Activated CD4-positive, alpha-beta T cell treated with anti-CD3 and anti-CD28 coated beads, Interleukin-2, amount 50 U/mL, for 4 hours (primary cell): ENCODE measurements at regions not wholly inside any gene's neighbourhood (a gene's known extent, or its start where the extent isn't known, plus 50 kb on each side); places are given as distances from the start of the nearest gene placed in this dataset.
"Not testable (repeated sequence)": the region's sequence is repeated elsewhere in the genome, so short reads cannot be mapped to it uniquely, and the experiment has no call there.

Source experiments
- DNase-seq, 2 experiments: peaks; one replicate each; pipeline ENCODE4 v3.0.0-alpha.2; 2020

- no peak for DNase-seq
These were observed 81.8 kb upstream of the AGAP1 start for GRCh38 chr2:235411905-235412485.

DNA sequence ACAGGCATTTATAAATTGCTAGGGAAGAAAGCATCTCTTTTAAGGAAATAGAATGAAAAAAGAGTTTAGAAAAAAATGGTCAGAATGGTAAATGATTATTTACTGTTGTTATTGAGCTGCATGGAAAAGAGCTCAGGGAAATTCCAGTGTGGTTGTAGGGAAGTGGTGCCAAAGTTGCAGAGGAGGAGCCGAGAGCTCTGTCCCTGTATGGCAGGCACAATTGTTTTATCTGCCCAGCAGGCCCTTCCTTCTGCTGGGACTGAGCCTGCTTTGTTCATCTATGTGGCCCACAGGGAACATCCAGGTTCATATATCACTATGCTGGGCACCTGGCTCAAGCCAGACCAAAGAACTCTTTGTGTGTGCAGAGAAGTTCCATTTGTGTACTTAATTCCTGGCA is 80.8 kb upstream of the AGAP1 start:
- DNase-seq = no peak

GRCh38 chr2:235414422-235414821 is 79.4 kb upstream of the AGAP1 start:
- no peak for DNase-seq

DNA sequence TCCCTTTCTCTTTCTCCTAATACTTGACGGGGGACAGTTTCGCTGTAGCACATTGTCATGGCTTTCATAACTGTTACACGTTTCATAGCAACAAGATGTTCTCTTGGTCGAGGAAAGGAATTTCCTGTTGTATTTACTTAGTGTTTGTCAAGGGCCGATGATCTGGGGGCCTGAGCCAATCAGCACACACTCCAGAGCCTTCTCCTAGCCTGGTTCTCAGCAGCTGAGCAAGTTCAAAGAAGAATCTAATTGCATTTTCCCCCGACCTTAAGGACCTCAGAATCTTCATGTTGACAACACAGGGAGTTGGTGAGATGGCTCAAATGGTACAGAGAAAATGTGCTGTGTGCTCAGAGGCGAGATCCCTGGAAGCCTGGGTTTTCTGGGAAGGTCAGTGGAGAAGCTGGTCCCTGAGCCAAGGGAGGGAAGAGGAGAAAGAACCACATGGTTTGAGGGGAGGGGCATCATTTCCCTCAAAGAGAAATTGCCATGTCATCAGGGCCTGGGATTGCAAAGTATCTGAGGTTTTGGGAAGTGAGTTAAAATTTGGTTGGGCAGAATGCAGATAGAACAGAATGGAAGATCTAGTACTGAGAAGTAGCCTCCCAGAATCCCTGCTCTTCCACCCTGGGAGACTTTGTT is 76.9 kb upstream of the AGAP1 start:
- no peak for DNase-seq

DNA sequence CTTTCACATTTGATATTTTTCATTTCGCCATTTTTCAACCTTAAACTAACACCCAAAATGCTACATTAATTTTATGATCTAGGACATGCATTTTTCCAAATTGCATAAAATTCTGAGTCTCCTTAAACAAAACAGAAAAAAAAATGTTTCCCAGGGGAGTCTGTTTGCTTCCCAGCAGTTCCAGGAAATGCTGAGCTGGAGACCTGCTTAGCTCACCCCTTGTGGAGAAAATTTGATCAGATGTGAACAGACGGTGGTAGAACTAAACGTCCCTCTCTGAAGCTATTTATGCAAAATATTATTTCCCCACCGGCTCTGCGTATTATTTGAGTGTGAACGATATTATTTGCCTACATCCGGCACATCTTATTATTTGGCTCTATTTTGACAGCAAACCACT is 74.9 kb upstream of the AGAP1 start:
- DNase-seq = no peak

DNA sequence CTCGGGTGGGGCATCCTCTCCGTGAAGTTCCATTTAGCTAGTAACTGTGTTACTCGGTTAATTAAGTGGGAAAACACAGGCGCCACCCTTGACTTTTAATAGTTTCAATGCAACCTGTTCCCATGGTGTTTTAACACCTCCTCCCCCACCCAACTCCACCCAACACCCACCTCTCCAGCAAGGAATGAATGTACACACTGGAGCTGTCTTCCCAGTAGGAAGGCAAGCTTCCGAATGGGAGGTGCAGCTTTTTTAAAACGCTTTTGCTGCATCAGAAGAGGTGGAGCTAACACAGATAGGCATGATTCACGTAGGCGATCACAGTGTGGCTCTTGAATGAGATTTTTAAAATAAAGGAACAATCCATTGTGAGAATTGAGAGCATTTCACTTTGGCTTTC is 73.8 kb upstream of the AGAP1 start:
- no peak for DNase-seq

GRCh38 chr2:235421618-235422017 is 72.2 kb upstream of the AGAP1 start:
- DNase-seq = no peak

DNA sequence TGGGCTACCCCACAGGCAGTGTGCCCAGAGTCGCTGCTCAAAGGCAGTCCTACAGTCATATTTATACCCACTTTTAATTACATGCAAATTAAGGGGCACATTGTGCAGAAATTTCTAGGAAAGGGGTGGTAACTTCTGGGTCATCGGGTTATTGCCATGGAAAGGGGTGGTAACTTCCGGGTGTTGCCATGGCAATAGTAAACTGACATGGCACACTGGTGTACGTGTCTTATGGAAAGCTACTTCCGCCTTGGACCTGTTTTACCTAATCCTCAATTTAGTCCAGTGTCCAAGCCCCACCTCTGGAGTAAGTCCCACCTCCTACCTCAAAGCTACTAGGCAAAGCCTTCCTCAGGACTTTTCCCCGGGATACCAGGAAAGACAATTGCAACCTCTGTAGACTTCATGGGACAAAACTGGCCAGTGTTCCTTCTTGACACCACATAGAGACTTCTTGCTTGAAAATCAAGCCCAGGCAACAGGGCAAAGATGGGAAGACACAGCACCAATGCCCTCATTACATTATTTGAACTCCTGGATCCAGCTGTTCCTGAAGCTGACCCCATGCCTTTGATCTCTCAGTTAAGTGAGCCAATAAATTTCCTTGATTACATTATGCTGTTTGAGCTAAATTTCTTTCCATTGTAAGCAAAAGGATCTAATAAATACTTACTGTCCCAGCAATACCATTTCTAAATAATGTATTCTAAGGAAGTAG is 63.3 kb upstream of the AGAP1 start:
- no peak for DNase-seq

DNA sequence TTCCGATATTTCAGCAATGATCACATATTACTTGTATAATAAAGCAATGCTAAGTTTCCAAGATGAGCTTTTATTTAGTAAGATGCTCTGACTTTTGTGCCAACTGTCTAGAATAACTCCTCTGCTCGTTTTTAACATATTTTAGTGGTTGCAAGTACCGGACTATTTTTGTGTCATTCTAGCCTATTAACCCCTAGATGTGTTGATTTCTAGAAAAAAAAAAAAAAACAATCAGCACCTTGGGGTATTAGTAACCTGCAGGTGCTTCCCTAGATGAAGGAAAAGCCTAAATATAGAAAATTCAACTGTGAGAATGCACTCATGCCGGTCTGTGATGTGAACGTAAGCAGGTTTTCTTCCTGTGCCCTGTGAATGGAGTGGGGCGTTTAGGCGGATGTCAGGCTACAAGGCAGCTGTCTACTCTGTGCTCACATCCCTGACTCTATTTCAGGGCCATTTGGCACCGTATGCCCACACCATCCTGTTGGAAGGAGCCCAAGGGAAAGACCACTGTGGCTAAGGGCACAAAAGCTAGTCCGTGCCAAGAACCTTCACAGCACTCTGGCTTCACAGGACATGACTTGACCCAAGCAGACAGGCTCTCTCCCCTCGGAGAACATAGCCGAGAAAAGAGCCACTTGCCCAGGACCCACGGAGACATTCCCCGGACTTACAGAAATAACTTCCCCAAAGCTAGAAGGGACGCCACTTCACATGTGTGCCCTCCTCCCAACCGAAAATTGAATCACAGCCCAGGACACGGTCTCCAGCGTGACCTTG is 60.9 kb upstream of the AGAP1 start:
- DNase-seq = no peak

DNA sequence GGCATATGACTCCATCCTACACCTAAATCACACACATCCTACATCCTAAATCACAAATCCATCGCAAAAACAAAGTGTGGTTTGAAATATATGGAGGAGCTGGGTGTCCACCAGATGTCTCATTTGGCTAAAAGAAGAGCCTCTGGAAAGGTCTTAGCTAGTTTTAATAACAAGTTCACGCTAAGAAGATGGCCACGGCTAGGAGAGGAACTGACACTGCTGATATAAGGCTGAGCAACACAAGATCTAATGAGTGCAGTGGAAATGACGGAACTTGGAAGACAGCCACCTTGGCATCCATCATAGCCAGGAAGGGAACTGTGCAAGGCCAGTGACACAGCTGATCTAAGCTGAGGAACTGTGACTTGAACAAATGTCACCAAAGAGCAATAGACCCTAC is 60.0 kb upstream of the AGAP1 start:
- DNase-seq = no peak

- DNase-seq = no peak
These were observed 53.7 kb upstream of the AGAP1 start for GRCh38 chr2:235439959-235440662.

- not testable (repeated sequence) for DNase-seq
These were observed 50.3 kb upstream of the AGAP1 start for GRCh38 chr2:235443580-235443979.
